PC-3 (cell line): ENCODE measurements at regions not wholly inside any gene's neighbourhood (a gene's known extent, or its start where the extent isn't known, plus 50 kb on each side); places are given as distances from the start of the nearest gene placed in this dataset.

ENCODE experiments used
- CTCF ChIP-seq: fragments of 300-600 bp; sonication (generic); conservative IDR thresholded peaks from 2 replicates; pipeline ENCODE4 v1.5.1; 2017; ENCODE audit warnings: antibody characterized with exemption, low read depth, mild to moderate bottlenecking, low read length
- EZH2 ChIP-seq: fragments of 300-600 bp; sonication (generic); IDR thresholded peaks from one replicate; pipeline ENCODE4 v1.6.1; 2017; ENCODE audit warnings: antibody characterized with exemption, mild to moderate bottlenecking, low read length; ENCODE audit not compliant: unreplicated experiment
- EZH2phosphoT487 ChIP-seq: fragments of 300-600 bp; sonication (generic); IDR thresholded peaks from 2 replicates; pipeline ENCODE4 v1.6.1; 2018; ENCODE audit warnings: mild to moderate bottlenecking, antibody characterized with exemption, low read length, borderline replicate concordance

- peak; percentile 55 for TF ChIP-seq CTCF
- no peak for TF ChIP-seq EZH2
- TF ChIP-seq EZH2phosphoT487 = no peak
These were observed 127.5 kb upstream of the PLCXD3 start for GRCh38 chr5:41637869-41638268.
